HG03095 (cell line): ENCODE measurements at regions not wholly inside any gene's neighbourhood (a gene's known extent, or its start where the extent isn't known, plus 50 kb on each side); places are given as distances from the start of the nearest gene placed in this dataset.
"Not testable (repeated sequence)": the region's sequence is repeated elsewhere in the genome, so short reads cannot be mapped to it uniquely, and the experiment has no call there.

ENCODE experiments used
- ATAC-seq: cut with Tn5 transposase; IDR thresholded peaks from one replicate; pipeline ENCODE4 v1.9.1; 2021; ENCODE audit warnings: moderate library complexity; ENCODE audit not compliant: unreplicated experiment

DNA sequence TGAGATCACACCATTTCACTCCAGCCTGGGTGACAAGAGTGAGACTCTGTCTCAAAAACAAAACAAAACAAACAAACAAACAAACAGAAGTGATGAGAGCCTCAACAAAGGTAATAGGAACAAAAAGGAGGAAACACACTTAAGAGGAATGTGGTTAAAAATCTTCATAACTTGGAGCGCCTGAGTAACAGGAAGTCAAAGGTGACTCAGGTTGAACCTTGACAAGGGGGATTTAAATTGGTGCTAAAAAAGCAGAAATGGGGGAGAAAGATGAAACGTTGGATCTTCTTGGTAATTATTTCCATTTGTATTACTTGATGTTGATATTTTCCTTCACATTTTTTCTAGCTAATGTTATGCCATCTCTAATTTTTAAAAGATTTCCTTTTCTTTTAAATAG lies 318.5 kb upstream of the TCF4 start:
- no peak for ATAC-seq

DNA sequence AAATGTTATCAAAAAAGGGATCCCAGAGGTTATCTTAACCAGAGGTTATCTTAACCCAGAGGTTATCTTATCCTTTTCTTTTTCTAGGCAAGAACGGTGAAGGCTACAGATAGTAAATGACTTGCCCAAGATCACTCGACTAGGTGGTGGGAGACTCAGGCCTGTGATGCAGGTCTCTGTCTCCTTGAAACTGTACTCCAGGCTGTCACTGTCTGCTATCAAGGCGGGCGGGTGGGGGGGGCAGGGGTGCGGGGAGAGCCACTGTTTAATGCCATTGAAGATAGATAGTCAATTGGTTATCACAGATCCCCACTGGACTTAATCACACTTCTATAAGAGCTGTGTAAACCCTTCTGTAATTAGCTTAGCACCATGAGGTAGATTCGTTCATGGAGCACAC lies 315.9 kb upstream of the TCF4 start:
- no peak for ATAC-seq

DNA sequence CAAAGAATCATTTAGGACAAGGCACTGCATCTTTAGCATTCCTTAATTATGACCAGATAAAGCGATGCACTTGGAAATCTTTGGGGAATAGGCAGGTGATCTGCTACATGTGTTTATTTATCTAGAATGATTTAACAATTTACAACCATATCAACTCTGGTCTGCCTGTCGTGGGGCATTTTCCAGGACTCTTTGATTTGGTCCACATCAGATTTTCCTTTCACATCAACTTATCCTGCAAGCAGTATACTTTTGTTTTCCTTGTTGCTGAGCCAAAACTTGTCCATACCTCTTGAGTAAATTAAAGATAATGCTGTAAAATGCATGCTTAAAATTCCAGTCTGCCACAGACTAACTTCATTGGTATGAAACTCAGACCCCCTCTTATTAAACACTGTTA lies 312.4 kb upstream of the TCF4 start:
- ATAC-seq: no peak

DNA sequence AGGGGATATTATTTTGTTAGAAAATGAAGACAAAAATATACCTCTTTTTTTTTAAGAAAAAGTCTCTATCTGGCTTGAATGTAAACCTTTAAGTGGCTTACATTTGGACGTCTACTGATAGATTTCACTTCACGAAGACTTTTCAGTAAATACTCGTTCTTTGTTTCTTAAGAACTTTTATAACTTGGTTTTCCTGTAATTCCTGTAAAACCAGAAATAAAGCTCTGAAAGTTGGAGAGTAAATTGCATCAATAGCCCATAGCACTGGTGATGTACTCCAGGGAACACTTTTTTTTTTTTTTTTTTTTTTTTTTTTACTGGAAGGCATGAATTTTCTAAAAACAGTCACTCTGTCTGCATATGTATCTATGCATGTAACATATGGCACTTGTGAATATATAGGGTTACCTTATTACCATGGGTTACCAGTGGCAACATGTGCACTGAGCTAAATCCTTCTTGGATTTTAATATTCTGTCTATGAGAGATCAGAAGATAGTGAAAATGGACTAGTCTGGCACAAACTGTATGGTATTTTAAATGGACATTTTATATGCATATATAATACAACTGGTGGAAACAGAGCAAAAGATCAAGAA lies 309.2 kb upstream of the TCF4 start:
- no peak for ATAC-seq

DNA sequence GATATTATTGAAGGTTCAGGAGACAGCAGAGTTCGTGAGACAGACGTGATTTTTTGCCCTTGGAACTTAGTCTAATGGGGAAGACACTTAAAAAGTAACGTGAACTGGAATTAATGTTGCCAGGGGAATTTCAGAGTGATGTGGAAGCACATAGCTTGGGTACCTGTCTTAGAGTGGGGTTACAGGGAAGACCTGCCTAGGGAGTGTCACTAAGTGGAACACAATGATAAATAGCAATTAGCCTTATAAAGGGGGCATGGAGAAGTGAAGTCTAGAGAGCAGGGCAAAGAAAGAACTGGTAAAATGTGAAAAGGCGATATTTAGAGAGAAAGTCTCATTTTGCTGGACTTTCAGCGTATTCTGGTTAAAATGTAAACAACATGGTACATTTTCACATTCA lies 306.0 kb upstream of the TCF4 start:
- no peak for ATAC-seq

DNA sequence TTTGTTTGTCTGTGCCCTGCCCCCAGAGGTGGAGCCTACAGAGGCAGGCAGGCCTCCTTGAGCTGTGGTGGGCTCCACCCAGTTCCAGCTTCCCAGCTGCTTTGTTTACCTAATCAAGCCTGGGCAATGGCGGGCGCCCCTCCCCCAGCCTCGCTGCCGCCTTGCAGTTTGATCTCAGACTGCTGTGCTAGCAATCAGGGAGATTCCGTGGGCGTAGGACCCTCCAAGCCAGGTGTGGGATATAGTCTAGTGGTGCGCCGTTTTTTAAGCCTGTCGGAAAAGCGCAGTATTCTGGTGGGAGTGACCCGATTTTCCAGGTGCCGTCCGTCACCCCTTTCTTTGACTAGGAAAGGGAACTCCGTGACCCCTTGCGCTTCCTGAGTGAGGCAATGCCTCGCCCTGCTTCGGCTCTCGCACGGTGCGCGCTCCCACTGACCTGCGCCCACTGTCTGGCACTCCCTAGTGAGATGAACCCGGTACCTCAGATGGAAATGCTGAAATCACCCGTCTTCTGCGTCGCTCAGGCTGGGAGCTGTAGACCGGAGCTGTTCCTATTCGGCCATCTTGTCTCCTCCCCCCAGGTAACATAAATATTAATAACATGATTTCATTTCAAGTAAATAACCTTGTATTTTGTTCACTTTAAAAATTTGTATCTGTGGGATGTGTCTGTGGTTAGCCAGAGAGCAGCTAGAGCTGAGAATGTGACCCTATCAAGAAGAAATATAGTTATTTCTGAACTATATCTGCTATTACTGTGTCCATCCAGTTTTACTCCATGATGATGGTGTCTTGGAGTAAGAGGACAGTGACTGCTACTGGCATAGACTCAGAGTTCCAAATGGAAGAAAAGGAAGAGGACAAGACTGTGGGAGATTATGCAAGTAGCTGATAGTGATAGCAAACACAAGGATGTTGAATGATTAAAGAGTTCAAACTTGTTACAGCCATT lies 305.1 kb upstream of the TCF4 start:
- ATAC-seq: not testable (repeated sequence)

DNA sequence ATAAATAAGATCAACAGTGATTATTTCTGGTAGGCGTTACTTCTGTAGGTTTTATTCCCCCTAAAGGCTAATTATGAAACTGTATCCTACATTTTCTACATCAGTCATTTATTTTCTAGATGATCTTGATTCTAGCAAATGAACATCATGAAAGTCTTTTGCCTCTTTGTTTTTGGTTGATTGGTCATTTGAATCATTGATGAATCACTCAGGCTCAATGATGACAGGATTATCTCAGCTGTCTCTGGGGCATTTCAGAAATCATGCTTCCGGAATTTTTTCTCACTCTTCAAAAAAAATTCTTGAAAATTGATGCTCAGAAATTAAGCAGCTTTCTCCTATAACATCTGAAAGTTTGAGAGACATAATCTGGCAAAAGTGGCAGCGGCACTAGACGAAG lies 298.9 kb upstream of the TCF4 start:
- ATAC-seq: no peak

DNA sequence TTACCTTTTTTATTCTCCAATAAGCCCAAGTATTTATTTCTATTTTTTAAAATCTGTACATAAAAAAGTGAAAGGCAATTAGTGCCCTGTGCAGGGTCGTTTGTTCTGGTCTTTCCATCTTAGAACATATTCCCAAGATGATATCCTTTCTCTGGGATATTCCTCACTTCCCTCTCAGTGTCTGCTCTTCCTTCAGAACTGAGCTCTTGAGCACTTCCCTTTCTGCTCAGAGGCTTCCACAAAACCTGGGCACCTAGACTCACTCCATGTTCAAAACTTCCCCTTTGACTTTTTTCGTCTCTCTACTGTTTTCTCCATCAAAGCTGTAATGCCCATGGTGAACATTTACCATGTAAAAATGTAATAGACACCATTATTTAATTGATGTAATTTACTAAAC lies 296.5 kb upstream of the TCF4 start:
- ATAC-seq: no peak

DNA sequence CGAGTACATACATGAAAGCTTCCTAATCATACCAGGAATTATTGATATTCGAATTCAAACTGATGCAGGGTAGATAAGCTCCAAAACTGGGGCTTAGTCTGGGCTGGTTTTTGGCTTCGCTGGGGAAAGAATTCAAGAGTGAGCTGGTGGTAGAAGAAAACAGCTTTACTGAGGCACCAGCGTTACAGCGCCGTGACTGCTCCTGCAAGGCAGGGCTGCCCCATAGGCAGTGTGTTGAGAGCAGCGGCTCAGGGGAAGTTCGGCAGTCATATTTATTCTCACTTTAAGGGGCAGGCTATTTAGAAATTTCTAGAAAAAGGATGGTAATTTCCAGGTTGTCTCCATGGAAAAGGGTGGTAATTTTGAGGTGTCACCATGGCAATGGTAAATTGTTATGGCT lies 292.6 kb upstream of the TCF4 start:
- ATAC-seq: no peak

DNA sequence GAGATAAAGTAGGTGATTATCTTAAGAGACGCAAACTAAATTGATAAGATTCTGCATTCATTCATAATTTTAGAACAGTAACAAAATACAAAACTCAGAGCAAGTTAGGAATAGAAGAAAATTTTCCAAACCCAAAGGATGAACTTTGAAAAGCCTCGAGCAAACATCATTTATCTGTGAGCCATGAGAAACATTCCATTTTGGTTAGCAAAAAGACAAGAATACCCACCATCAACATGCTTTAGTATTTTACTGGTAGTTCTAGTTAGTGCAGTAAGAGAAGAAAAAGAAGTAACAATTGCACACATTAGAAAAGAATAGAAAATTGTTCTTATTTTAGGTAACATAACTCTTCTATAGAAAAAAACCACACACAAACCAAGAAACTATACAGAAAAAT lies 291.3 kb upstream of the TCF4 start:
- no peak for ATAC-seq

DNA sequence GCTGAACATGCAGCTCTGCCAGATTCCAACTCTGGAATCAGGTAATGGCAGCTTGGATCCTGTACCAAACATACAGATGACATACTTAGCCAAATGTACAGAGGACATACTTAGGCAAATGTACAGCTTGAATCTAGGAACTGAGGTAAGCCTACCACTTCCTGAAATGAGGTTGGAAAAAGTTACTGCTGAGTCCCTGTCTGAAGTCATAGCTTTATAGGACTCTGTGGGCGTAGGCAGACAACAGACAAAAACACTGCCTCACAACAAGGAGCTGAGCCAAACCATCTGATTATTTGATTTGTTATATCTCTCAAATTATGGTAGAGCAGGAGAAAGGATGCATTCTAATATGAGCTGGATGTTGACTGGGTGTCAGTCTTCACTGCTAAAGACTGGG lies 290.2 kb upstream of the TCF4 start:
- no peak for ATAC-seq

DNA sequence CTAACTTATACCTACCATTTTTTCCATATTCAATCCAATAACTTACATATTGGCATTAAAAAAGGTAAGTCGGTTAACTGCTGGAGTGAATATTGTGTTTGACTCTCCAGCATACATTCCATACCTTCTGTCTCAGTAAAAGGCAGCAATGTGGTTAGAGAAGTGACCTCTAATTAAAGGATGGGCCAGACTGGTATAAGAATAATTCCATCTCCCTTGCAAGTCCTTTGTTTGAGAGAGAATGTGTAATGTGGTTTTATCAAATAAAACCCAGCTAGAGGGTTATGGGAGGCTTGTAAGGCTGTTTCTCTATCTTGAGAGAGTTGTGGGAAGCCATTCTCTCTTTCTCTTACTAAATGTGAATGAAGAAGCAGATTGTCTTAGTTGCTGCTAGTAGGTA lies 289.3 kb upstream of the TCF4 start:
- no peak for ATAC-seq

DNA sequence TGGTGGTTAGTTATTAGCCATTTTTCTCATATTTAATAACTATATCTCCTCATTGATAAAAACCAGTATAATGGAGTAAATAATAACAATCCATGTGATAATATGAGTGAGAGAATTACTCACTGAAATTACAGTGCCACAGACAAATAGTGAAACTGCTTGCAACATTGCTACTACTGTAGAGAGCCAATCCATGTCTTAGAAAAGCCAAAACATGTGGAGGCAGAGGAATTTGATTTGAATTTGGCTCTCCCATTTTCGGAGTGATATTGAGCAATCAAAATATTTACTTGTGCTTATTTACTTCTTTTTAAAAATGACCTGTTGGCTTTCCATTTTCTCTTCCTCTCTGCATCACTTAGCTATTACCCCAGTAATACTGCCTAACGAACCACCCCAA lies 288.3 kb upstream of the TCF4 start:
- no peak for ATAC-seq

DNA sequence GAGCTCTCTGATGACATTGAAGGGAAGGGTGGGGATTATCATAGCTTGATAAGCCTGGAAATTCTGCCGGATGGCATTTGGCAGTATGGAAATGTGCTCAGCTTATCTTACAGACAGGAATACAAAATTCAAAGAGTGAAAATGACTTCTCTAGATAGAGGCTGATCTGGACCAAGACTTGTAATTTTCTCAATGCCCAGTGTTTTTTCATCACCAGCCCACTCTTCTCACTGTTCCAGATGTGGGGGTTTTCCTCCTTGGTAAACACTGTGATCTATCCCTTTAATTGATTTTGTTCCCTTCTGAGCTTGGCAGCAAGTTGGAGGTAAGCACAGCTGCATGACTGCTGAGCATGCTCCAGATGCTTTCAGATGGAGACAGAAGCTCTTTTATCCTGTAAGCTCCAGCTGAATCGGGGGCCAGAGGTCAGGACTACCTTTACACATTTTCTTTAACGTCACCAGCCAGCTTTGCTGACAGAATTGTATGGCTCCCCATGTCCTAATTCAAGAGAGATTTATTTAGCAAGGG lies 287.4 kb upstream of the TCF4 start:
- no peak for ATAC-seq

DNA sequence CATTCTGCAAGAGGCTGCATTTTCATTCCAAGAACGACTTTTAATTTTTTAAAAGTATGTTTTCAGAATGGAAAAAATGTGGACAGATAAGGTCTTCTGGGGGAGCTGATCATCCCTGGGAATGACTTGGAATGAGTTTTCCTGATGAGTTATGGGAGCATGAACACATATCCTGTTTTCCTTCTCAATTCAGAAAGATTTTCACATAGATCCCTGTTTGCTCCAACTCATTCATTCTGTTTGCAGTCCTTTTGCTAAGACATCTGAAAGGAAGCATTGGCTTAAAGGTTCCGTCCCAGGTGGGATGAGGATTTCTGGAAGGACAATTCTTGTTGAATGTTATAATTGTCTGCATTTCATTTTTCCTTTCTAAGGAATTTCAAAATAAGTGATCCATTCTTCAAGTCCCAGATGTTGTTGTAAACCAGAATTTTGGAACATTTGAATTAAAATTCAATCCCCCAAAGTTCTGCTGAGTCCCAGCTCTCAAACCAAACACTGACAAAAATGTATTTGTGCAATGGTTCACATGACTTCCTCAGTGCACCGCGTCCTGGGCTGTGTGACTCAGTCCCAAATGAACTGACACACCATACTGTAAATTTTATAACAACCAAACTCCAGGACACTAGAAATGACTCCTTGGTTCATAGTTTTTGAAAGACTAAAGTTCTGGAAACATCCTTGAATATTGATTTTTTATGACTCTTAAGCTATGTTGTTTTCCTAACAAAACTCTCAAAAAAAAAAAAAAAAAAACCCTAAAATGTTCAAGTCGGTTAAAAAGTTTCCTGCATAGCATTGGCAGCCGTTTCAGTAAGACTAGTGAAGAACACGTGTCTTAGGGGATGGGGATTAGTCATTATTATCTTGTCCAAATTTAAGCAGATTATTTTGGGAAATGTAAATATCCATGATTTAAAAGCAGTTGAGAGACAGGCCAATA lies 281.8 kb upstream of the TCF4 start:
- ATAC-seq: no peak

DNA sequence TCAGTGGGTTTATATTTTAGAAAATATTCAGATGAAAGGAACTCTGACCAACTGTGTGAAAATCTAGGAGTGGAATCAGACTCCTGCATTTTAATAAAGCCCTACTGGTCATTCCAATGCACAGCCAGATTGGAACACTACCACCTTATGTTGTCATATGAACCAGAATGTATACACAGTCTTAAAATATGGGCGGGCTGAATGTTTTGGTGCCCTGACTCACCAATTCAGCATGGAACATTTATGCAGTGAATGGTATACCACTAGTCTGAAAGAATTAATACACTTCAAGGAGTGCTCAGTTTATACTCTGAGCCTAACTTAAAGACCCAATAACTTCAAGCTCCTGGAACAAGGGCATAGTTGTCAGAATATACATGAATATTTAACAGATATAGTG lies 280.9 kb upstream of the TCF4 start:
- no peak for ATAC-seq

DNA sequence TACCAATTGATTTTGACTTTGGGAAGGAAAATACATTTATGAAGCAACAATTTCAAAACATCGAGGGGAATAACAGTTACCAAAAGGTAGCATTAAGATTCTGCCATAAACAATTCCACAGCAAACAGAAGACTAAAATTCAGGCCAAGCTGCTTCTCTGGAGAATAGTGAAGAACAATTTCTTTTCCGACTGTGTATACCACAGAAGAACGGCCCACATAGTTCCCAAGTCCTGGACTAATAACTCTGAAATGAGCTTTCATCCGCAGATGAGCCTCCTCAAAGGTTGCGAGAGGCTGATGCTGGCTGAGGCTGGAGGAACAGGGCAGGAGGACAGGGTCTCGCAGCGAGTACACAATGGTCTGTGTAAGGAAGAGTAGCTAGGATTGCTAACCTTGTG lies 278.9 kb upstream of the TCF4 start:
- ATAC-seq: no peak

DNA sequence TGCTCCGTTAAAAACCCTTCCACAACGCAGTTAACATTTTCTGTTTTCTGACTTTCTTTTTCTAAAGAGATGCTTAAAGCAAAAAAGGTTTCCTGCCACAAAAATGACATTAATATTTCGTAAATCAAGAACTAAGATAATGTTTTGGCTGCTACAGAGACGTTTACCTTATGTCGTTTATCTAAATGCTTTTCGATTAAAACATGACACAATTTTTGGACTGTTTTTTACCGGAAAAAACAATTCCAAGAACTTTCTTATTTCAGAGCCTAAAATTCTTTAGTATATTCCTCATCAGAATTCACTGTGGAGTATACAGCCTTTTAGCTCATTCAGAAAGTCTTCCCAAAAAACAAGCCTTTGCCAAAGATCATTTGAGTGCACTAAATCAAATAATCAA lies 278.0 kb upstream of the TCF4 start:
- ATAC-seq: no peak

DNA sequence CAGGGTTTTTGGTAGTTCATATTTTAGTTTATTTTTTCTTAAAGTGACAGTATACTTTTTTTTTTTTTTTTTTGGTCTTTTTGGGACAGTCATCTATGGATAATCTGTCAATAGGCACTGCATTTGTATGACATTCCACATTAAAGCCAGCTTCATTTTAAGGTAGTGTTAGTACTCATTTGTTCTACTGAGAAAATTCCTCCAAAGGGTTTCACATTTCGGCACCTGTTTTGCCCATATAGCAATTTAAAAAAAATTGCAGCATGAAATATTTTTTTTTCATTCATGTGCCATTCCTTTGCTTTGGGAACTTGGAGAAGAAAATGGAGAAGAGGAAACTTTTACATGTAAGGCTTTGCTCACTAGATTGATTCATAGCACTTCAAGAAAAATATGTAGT lies 276.3 kb upstream of the TCF4 start:
- ATAC-seq: no peak

DNA sequence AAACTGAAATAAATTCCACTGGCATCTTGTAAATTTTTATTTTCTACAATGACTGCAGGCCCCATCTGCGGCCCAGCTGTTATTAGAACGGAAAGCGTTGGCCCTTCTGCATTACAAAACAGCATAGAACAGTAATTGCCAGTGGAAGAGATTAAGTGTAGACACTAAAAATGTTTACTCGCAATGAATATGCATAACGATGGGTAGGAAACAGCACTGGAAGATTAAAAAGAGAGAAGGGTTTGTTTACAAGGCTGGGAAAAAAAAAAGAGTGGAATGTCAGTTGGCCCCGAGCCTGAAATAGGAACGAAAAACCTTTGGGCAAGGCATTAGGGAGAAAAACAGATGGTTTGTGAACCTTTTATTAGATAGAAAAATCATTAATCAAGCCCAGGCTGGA lies 275.9 kb upstream of the TCF4 start:
- no peak for ATAC-seq

DNA sequence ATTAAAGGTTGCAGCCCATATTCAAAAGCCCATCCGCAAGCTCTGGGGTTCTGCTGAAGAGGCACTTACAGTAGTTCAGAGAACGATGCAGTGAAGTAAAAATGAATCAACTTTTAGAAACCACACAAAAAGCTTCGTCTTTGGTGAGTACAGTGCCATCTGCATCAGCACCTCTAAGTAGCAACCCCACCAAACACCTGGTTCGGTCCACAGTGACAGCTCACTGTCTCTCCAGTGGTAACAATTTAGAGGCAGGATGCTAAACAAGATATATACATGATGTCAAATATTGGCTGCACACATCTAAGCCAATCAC lies 275.4 kb upstream of the TCF4 start:
- ATAC-seq: no peak
